Stimulated activated CD8-positive, alpha-beta memory T cell treated with anti-CD3 and anti-CD28 coated beads, Interleukin-4, amount 100 ng/mL, for 48 hours (primary cell): ENCODE measurements at regions not wholly inside any gene's neighbourhood (a gene's known extent, or its start where the extent isn't known, plus 50 kb on each side); places are given as distances from the start of the nearest gene placed in this dataset.

ENCODE experiments used
- DNase-seq: peaks from one replicate; pipeline ENCODE4 v3.0.0-alpha.2; 2020

DNA sequence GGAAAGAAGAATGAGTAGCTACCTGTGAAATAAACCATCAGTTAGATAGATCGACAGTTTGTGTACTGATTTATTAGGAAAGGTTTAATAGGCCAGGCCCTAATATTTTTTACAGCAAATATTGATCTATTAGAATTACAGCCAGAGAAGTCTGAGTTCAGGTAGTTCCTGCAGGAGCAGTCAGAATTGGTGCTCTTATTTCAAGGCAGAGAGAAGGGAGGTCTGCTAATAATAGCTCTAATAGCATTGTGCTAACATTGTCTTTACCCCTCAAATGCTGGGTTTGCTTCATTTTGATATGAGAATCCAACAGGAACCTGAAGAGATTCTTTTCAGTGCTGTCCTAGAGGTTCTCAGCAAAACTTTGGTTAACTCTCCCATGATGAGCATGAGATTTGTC is 343.8 kb upstream of the NAV3 start:
- DNase-seq: no peak

DNA sequence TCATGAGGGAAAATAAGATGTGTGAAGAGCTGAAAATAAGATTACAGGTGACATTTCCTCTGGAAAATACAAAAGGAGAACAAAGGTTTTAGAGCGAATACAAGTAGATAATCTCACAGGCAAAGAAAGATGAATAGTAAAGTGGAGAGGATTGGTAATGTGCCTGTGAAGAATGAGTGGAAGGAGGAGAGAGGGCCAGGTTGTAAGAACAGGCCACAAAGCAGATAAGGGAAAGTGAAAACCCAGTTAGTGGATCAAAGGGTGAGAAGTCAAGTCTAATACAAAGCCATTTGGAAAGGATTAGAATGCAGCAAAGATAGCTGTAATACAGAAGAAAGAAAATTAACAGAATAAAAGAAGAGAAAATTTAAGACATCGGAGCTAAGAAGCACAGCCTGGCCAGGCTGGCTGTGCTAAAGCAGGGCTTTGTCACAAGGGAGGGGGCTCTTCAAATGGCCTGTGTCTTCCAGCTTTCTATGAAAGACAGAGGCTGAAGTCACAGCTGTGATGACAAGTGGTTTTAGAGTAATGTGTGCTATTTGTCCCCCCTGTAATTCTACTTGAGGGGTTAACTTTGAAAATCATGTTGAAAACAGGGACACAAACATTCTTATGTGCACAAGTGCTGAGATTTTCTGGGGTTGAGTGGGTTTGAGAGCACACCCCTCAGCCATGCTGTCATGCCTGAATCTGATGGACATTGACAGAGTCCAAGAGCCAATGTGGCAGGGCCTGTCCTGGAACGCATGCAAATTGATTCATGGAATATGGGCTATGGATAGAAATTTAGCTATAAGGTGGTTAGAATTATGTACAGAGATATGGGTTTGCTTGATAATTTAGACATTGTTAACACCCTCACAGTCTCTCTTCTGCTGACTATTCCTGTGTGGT is 344.5 kb upstream of the NAV3 start:
- DNase-seq: no peak

GRCh38 chr12:77481687-77482086 is 349.0 kb upstream of the NAV3 start:
- DNase-seq: no peak

GRCh38 chr12:77477907-77478533 is 352.7 kb upstream of the NAV3 start:
- no peak for DNase-seq

- DNase-seq: no peak
These were observed 358.9 kb upstream of the NAV3 start for GRCh38 chr12:77471801-77472200.

- DNase-seq: no peak
These were observed 360.9 kb upstream of the NAV3 start for GRCh38 chr12:77469578-77470333.

DNA sequence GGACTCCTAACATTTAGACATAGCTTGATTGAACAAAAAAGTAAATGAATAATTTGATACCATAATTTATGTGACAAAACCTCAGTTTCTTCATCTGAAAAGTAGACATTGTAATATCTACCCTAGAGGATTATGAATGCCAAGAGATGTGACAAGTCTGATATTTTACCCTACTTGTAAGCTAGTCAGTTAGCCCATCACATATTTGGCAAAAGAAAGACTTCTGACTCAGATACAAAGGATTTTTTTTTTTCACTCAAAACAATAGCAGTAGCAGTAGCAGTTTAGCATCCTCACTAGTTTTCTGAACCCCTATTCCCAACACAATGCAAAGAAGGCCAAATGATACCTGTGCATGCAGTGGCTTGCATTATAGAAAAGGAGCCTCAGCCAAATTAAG is 377.3 kb upstream of the E2F7 start:
- no peak for DNase-seq

GRCh38 chr12:77439749-77440148 is 374.4 kb upstream of the E2F7 start:
- no peak for DNase-seq

DNA sequence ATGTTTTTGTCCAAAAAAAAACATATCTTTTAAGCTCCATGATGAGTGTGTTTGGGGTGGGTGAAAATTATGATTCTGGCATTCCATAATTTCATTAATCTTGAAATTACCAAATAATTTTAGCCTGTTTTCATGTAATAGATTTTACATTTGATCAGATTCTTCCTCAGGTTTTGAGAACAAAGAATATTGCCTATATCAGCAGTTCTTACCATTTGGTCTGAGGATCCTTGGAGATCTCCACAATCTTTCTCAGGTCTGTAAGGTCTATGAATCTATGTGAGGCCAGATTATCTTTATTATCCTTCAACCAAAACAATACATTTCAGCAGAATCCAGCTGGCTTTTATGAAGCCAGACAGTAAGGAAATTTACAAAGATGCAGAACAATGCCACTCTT is 373.3 kb upstream of the E2F7 start:
- DNase-seq: no peak

GRCh38 chr12:77437206-77437605 is 371.8 kb upstream of the E2F7 start:
- no peak for DNase-seq

DNA sequence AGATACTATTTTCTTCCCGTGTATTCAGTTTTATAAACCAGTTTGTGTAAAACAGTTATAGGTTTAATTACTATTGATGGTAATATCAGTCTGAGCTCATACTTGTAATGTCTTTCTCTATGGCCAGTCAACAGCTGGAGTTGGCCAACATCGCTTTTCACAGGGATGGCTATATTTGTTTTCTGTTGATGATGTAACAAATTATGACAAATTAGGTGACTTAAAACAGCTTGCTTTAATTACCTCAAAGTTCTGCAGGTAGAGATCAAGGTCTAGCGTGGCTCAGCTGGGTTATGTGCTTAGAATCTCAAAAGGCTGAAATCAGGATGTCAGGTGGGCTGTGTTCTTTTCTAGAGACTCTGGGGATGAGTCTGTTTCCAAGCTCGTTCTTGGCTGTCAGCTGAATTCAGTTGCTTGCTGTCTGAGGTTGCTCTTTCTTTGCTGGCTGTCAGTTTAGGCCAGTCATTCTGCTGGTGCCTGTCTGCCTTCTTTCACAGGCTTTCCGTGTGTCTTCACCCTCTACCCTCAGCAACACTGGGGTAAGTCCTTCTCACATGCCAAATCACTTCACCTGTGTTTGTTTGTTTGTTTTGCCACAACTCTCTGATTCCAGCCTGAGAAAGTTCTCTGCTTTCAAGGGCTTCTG is 370.2 kb upstream of the E2F7 start:
- no peak for DNase-seq

- DNase-seq: no peak
These were observed 368.4 kb upstream of the E2F7 start for GRCh38 chr12:77433799-77434198.

GRCh38 chr12:77429426-77429825 is 364.1 kb upstream of the E2F7 start:
- no peak for DNase-seq

DNA sequence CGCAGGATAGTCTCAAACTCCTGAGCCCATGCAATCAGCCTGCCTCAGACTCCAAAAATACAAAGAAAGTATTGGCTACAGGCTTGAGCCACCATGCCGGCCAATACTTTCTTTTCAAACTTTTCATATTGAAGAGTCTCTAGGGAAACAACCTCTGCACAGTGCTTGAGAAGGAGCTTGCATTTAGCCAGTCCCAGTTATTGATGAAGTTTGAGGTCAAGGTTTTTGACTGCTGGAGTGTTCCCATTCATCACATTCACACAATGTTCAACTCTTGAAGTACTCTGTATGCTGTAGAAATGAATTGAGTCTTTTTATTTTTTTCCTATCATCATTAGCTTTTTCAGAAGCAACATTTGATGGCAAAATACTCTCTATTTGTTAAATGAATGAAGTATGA is 355.8 kb upstream of the E2F7 start:
- no peak for DNase-seq

GRCh38 chr12:77409551-77409950 is 344.2 kb upstream of the E2F7 start:
- DNase-seq: no peak

- no peak for DNase-seq
These were observed 342.6 kb upstream of the E2F7 start for GRCh38 chr12:77407931-77408330.

DNA sequence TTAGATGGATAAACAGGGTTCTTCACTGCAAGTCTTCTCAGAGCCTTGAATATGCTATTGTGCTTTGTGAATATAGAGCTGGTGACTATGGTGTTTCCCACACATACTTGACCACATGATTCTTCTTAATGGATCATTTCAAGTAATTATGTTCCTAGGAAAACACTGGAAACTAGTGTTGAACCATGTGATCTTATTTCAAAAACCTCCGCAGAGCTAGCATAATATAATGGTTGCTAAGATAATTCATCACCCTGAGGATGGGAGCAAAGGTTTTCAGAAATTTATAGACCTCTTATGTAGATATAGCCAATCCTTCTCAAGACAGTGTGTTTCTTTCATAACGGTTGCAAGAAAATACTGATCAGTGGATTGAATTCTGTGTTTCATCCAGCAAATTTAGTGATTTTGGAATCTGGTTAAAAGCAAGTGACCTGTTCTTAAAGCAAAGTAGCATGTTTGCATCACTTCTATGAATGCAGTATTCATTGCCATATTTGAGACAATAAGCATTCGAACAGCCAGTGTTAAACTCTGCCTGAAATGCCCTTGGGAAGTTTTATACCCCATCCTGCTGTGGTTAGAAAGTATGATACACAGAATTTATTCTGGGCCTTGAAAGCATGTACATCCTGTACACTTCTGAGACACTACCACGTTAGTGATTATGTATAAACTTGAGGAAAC is 341.0 kb upstream of the E2F7 start:
- no peak for DNase-seq

GRCh38 chr12:77402716-77403115 is 337.3 kb upstream of the E2F7 start:
- no peak for DNase-seq

DNA sequence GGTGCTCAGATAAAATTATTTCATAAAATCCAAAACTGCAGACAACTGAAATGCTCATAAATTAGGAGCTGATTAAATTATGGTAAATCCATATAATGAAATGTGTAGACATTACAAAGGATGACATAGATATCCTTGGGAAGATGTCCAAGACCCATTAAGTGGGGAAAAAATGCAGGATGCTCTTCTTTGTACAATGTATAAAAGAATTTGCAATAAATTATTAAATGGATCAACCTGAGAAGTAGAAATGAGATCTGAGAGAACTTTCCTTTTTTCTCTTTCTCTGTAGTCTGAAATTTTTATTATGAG is 336.4 kb upstream of the E2F7 start:
- no peak for DNase-seq

DNA sequence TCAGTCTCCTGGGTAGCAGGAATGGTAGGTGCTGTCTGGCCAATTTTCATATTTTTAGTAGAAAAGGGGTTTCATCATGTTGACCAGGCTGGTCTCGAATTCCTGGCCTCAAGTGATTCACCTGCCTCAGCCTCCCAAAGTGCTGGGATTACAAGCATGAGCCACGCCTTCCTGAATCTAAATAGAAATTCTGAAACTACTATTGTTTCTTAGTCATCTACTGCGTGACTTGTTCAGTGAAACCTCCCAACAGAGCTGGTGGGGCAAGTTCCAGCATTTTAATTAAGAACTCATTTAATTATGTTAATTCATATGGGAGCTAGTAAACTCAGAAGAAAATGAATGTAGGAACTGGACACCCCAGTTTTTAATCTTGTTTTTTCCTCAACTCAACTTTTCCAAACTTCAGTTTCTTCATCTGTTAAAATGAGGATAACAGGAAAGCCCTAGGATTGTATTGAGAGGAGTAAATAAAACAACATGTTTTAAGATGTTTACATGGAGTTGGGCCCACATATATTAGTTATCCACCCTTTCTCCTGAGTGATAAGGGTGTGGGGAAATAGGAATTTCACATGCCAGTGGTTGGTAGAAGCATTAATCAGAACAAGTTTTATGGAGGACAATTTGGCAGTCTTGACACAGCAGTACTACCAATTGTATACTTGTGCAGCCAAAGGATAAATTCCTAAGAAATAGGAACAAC is 335.8 kb upstream of the E2F7 start:
- no peak for DNase-seq

- no peak for DNase-seq
These were observed 327.2 kb upstream of the E2F7 start for GRCh38 chr12:77392467-77393088.
